Neural progenitor cell (in vitro differentiated cells): ENCODE measurements at regions not wholly inside any gene's neighbourhood (a gene's known extent, or its start where the extent isn't known, plus 50 kb on each side); places are given as distances from the start of the nearest gene placed in this dataset.

Experiments
- DNase-seq: peaks from one replicate; pipeline ENCODE4 v3.0.0-alpha.2; 2016; ENCODE audit warnings: low spot score
- H2AFZ ChIP-seq: fragments of 200-600 bp; sonication (generic); replicated peaks from 2 replicates; pipeline ENCODE4 v1.6.1; 2016; ENCODE audit warnings: antibody characterized with exemption
- H3F3A ChIP-seq: fragments of 200-600 bp; sonication (generic); 2 replicates; pipeline ENCODE4 v1.6.1; 2016; ENCODE audit warnings: antibody characterized with exemption, low read depth
- H3K27ac ChIP-seq: fragments of 200-600 bp; sonication (generic); 2 replicates; pipeline ENCODE4 v1.5.1; 2016; ENCODE audit warnings: mild to moderate bottlenecking
- H3K27me3 ChIP-seq: fragments of 200-600 bp; sonication (generic); 2 replicates; pipeline ENCODE4 v1.6.1; 2016; ENCODE audit warnings: mild to moderate bottlenecking, moderate library complexity
- H3K36me3 ChIP-seq: fragments of 200-600 bp; sonication (generic); 2 replicates; pipeline ENCODE4 v1.5.1; 2016
- H3K4me1 ChIP-seq: fragments of 200-600 bp; sonication (generic); 2 replicates; pipeline ENCODE4 v1.6.1; 2016; ENCODE audit warnings: mixed run types
- H3K4me2 ChIP-seq: fragments of 200-600 bp; sonication (generic); 2 replicates; pipeline ENCODE4 v1.6.1; 2016
- H3K4me3 ChIP-seq: fragments of 200-600 bp; sonication (generic); 2 replicates; pipeline ENCODE4 v1.5.1; 2016
- H3K79me2 ChIP-seq: fragments of 200-600 bp; sonication (generic); 2 replicates; pipeline ENCODE4 v1.6.1; 2016; ENCODE audit warnings: low read depth
- H3K9ac ChIP-seq: fragments of 200-600 bp; sonication (generic); 2 replicates; pipeline ENCODE4 v1.6.1; 2016
- H3K9me3 ChIP-seq: fragments of 200-600 bp; sonication (generic); 2 replicates; pipeline ENCODE4 v1.5.1; 2016; ENCODE audit warnings: low read depth
- H4K20me1 ChIP-seq: fragments of 200-600 bp; sonication (generic); 2 replicates; pipeline ENCODE4 v1.6.1; 2016; ENCODE audit warnings: low read depth
- H3K27ac Mint-ChIP-seq: 3 replicates; pipeline ENCODE4 v1.8.0; 2021; ENCODE audit warnings: mixed read lengths
- H3K27me3 Mint-ChIP-seq: 2 replicates; pipeline ENCODE4 v1.8.0; 2022; ENCODE audit warnings: low read depth, mild to moderate bottlenecking, inconsistent platforms, moderate library complexity, mixed read lengths; ENCODE audit not compliant: insufficient read depth
- H3K36me3 Mint-ChIP-seq: 3 replicates; pipeline ENCODE4 v1.8.0; 2021; ENCODE audit warnings: mixed read lengths
- H3K4me1 Mint-ChIP-seq: 3 replicates; pipeline ENCODE4 v1.8.0; 2021; ENCODE audit warnings: mixed read lengths
- H3K4me3 Mint-ChIP-seq: 3 replicates; pipeline ENCODE4 v1.8.0; 2021; ENCODE audit warnings: mild to moderate bottlenecking, moderate library complexity, mixed read lengths
- H3K9me3 Mint-ChIP-seq: 3 replicates; pipeline ENCODE4 v1.8.0; 2020; ENCODE audit warnings: mixed read lengths
- CTCF ChIP-seq: fragments of 200-600 bp; sonication (generic); IDR thresholded peaks from 2 replicates; pipeline ENCODE4 v1.5.1; 2017; ENCODE audit warnings: antibody characterized with exemption, mild to moderate bottlenecking
- EZH2 ChIP-seq: fragments of 200-600 bp; sonication (generic); IDR thresholded peaks from 2 replicates; pipeline ENCODE4 v1.6.1; 2017; ENCODE audit warnings: antibody characterized with exemption, mild to moderate bottlenecking, moderate library complexity
- EZH2phosphoT487 ChIP-seq: fragments of 200-600 bp; sonication (generic); IDR thresholded peaks from 2 replicates; pipeline ENCODE4 v1.6.1; 2017; ENCODE audit warnings: antibody characterized with exemption

- H3K4me3 Mint-ChIP-seq: no peak overlapping the region
- H3K36me3 ChIP-seq: no peaks in the 10 kb centered on the region
- no peaks in the 10 kb centered on the region for H3K4me1 ChIP-seq
- H3K4me2 ChIP-seq: no peak overlapping the region
- peaks cover 3% of the 10 kb centered on the region for H3K9me3 Mint-ChIP-seq
- no peak overlapping the region for H3K27ac ChIP-seq
- TF ChIP-seq EZH2phosphoT487: no peak
- no peak for TF ChIP-seq EZH2
- TF ChIP-seq CTCF: no peak
- H3K36me3 Mint-ChIP-seq: no peaks in the 10 kb centered on the region
- H3K27me3 Mint-ChIP-seq: peaks cover 2% of the 10 kb centered on the region
- H3K4me3 ChIP-seq: no peak overlapping the region
- H3K4me1 Mint-ChIP-seq: peaks cover 2% of the 10 kb centered on the region
- DNase-seq: no peak
- H3F3A ChIP-seq: no peaks in the 10 kb centered on the region
- H3K27ac Mint-ChIP-seq: peak overlapping the region; percentile 27
- no peaks in the 10 kb centered on the region for H3K9me3 ChIP-seq
- H3K9ac ChIP-seq: no peak overlapping the region
- H4K20me1 ChIP-seq: no peaks in the 10 kb centered on the region
- H3K79me2 ChIP-seq: no peaks in the 10 kb centered on the region
- no peak overlapping the region for H2AFZ ChIP-seq
- no peaks in the 10 kb centered on the region for H3K27me3 ChIP-seq
These were observed 290.4 kb upstream of the KLF6 start for GRCh38 chr10:4075443-4075842.

- no peaks in the 10 kb centered on the region for H4K20me1 ChIP-seq
- no peak for TF ChIP-seq EZH2phosphoT487
- no peak for TF ChIP-seq EZH2
- no peak for TF ChIP-seq CTCF
- DNase-seq: no peak
- Mint-ChIP-seq H3K4me3 (no peak overlapping the region), H3K9me3 (peaks cover 3% of the 10 kb centered on the region), H3K4me1 (peaks cover 2% of the 10 kb centered on the region), H3K36me3 (no peaks in the 10 kb centered on the region), H3K27me3 (peaks cover 2% of the 10 kb centered on the region), H3K27ac (no peak overlapping the region)
- no peaks in the 10 kb centered on the region for H3K9me3 ChIP-seq
- H3K36me3 ChIP-seq: no peaks in the 10 kb centered on the region
- H3K79me2 ChIP-seq: no peaks in the 10 kb centered on the region
- H3K9ac ChIP-seq: no peak overlapping the region
- H3K27ac ChIP-seq: no peak overlapping the region
- no peaks in the 10 kb centered on the region for H3K27me3 ChIP-seq
- H2AFZ ChIP-seq: no peak overlapping the region
- no peak overlapping the region for H3K4me3 ChIP-seq
- no peak overlapping the region for H3K4me2 ChIP-seq
- H3F3A ChIP-seq: no peaks in the 10 kb centered on the region
- H3K4me1 ChIP-seq: no peaks in the 10 kb centered on the region
These were observed 289.8 kb upstream of the KLF6 start for GRCh38 chr10:4074545-4075407.

- Histone ChIP-seq H3K4me2 (no peak overlapping the region), H3K4me3 (no peak overlapping the region), H3K27me3 (no peaks in the 10 kb centered on the region), H3K4me1 (no peaks in the 10 kb centered on the region), H2AFZ (no peak overlapping the region), H3K9me3 (no peaks in the 10 kb centered on the region), H4K20me1 (no peaks in the 10 kb centered on the region), H3K36me3 (no peaks in the 10 kb centered on the region), H3F3A (no peaks in the 10 kb centered on the region), H3K79me2 (no peaks in the 10 kb centered on the region), H3K27ac (no peak overlapping the region), H3K9ac (no peak overlapping the region)
- peaks cover 2% of the 10 kb centered on the region for H3K4me1 Mint-ChIP-seq
- DNase-seq: no peak
- no peak overlapping the region for H3K4me3 Mint-ChIP-seq
- TF ChIP-seq EZH2phosphoT487 (no peak), CTCF (no peak), EZH2 (no peak)
- H3K27me3 Mint-ChIP-seq: peaks cover 2% of the 10 kb centered on the region
- peaks cover 3% of the 10 kb centered on the region for H3K9me3 Mint-ChIP-seq
- H3K36me3 Mint-ChIP-seq: no peaks in the 10 kb centered on the region
- H3K27ac Mint-ChIP-seq: no peak overlapping the region
These were observed 288.9 kb upstream of the KLF6 start for GRCh38 chr10:4073912-4074311.
